IMR-90 (cell line): ENCODE measurements at regions not wholly inside any gene's neighbourhood (a gene's known extent, or its start where the extent isn't known, plus 50 kb on each side); places are given as distances from the start of the nearest gene placed in this dataset.

Experiments used
- ATAC-seq: fragments of 200-7000 bp; cut with Tn5 transposase; 2 replicates; pipeline ENCODE4 v1.9.1; 2020; ENCODE audit warnings: low read depth, mild to moderate bottlenecking, moderate library complexity
- BruUV-seq: library from RNA; stranded (reverse); fragments of 400-500 nt; replicated peaks from 2 replicates; lab custom pipeline; 2021; lab: Mats Ljungman, UMichigan
- CTCF ChIA-PET: fragments of 300-600 bp; formaldehyde crosslinking; extraction: SDS; loops from one replicate; lab custom pipeline; 2021; ENCODE audit warnings: antibody characterized with exemption; lab: Yijun Ruan, JAX
- POLR2A ChIA-PET: fragments of 300-600 bp; sonication (Branson Sonifier 250); formaldehyde crosslinking; loops from one replicate; lab custom pipeline; 2022; ENCODE audit warnings: antibody characterized with exemption; ENCODE audit not compliant: unreplicated experiment; lab: Charles Lee
- DNase-seq: peaks from one replicate; pipeline ENCODE4 v3.0.0; 2013
- H2AFZ ChIP-seq: replicated peaks from 2 replicates; pipeline ENCODE3; 2013; ENCODE audit warnings: low read length, mild to moderate bottlenecking; ENCODE audit not compliant: poor library complexity
- H2AK5ac ChIP-seq: 2 replicates; pipeline ENCODE4 v1.6.1; 2013; ENCODE audit warnings: low read depth, low read length, inconsistent platforms
- H2AK9ac ChIP-seq: replicated peaks from 2 replicates; pipeline ENCODE3; 2013; ENCODE audit warnings: mild to moderate bottlenecking, low read depth, low read length, moderate library complexity; ENCODE audit not compliant: poor library complexity
- H2BK120ac ChIP-seq: 2 replicates; pipeline ENCODE4 v1.6.1; 2013; ENCODE audit warnings: low read depth, low read length, inconsistent platforms
- H2BK15ac ChIP-seq: 3 replicates; pipeline ENCODE4 v1.6.1; 2013; ENCODE audit warnings: low read depth, low read length, inconsistent platforms
- H2BK20ac ChIP-seq: 2 replicates; pipeline ENCODE4 v1.6.1; 2013; ENCODE audit warnings: low read depth, mild to moderate bottlenecking, inconsistent platforms, low read length, moderate library complexity
- H2BK5ac ChIP-seq: 2 replicates; pipeline ENCODE4 v1.6.1; 2013; ENCODE audit warnings: mild to moderate bottlenecking, low read depth, low read length, inconsistent platforms; ENCODE audit not compliant: poor library complexity, severe bottlenecking
- H3K14ac ChIP-seq: replicated peaks from 2 replicates; pipeline ENCODE4 v1.6.1; 2013; ENCODE audit warnings: low read depth, low read length, inconsistent platforms
- H3K18ac ChIP-seq: 2 replicates; pipeline ENCODE4 v1.6.1; 2013; ENCODE audit warnings: low read depth, low read length, control low read depth
- H3K23ac ChIP-seq: 2 replicates; pipeline ENCODE4 v1.6.1; 2013; ENCODE audit warnings: low read depth, low read length, inconsistent platforms
- H3K27ac ChIP-seq: 2 replicates; pipeline ENCODE4 v1.5.1; 2013; ENCODE audit warnings: mild to moderate bottlenecking, control low read depth, low read length; ENCODE audit not compliant: insufficient read depth
- H3K27me3 ChIP-seq: 2 replicates; pipeline ENCODE4 v1.6.1; 2013; ENCODE audit warnings: low read length; ENCODE audit not compliant: control insufficient read depth, insufficient read depth
- H3K36me3 ChIP-seq: 2 replicates; pipeline ENCODE4 v1.6.1; 2013; ENCODE audit warnings: low read length, mixed read lengths; ENCODE audit not compliant: control insufficient read depth, insufficient read depth
- H3K4ac ChIP-seq: 2 replicates; pipeline ENCODE4 v1.6.1; 2013; ENCODE audit warnings: low read depth, low read length, inconsistent platforms
- H3K4me1 ChIP-seq: 2 replicates; pipeline ENCODE4 v1.6.1; 2013; ENCODE audit warnings: low read length, mixed read lengths; ENCODE audit not compliant: control insufficient read depth, insufficient read depth
- H3K4me2 ChIP-seq: 2 replicates; pipeline ENCODE4 v1.6.1; 2013; ENCODE audit warnings: low read depth, mild to moderate bottlenecking, control low read depth, low read length, moderate library complexity
- H3K4me3 ChIP-seq: 2 replicates; pipeline ENCODE4 v1.5.1; 2013; ENCODE audit warnings: low read depth, mild to moderate bottlenecking, control low read depth, low read length, moderate library complexity; ENCODE audit not compliant: insufficient read depth
- H3K56ac ChIP-seq: 2 replicates; pipeline ENCODE4 v1.6.1; 2013; ENCODE audit warnings: low read length, inconsistent platforms; ENCODE audit not compliant: insufficient read depth; ENCODE audit errors: extremely low read depth
- H3K79me1 ChIP-seq, 2 experiments: 2 replicates each; pipeline ENCODE4 v1.6.1; 2013; ENCODE audit warnings: low read length in 2 of 2, inconsistent platforms in 1 of 2, low read depth in 1 of 2
- H3K9ac ChIP-seq: 2 replicates; pipeline ENCODE4 v1.6.1; 2013; ENCODE audit warnings: low read depth, low read length, control low read depth
- H3K9me1 ChIP-seq: 2 replicates; pipeline ENCODE4 v1.6.1; 2013; ENCODE audit warnings: low read length, inconsistent platforms; ENCODE audit not compliant: insufficient read depth
- H3K9me3 ChIP-seq: 2 replicates; pipeline ENCODE4 v1.6.1; 2013; ENCODE audit warnings: low read length; ENCODE audit not compliant: control insufficient read depth, insufficient read depth
- H4K20me1 ChIP-seq: 2 replicates; pipeline ENCODE4 v1.6.1; 2013; ENCODE audit warnings: low read length, inconsistent platforms; ENCODE audit not compliant: insufficient read depth
- H4K5ac ChIP-seq: 2 replicates; pipeline ENCODE4 v1.6.1; 2013; ENCODE audit warnings: mild to moderate bottlenecking, low read depth, low read length, control low read depth
- H4K8ac ChIP-seq, 2 experiments: 2 replicates each; pipeline ENCODE4 v1.6.1; 2013; ENCODE audit warnings: low read depth in 2 of 2, low read length in 2 of 2, control low read depth in 1 of 2, inconsistent platforms in 1 of 2
- H4K91ac ChIP-seq: 2 replicates; pipeline ENCODE4 v1.6.1; 2013; ENCODE audit warnings: low read depth, low read length, inconsistent platforms; ENCODE audit not compliant: insufficient read depth
- BHLHE40 ChIP-seq: fragments of 150-350 bp; IDR thresholded peaks from 2 replicates; pipeline ENCODE4 v1.6.1; 2016; ENCODE audit warnings: mild to moderate bottlenecking, low read depth, low read length
- CEBPB ChIP-seq: IDR thresholded peaks from 2 replicates; pipeline ENCODE4 v1.6.1; 2012; ENCODE audit warnings: low read depth, low read length, improper control_type of control experiment
- CHD1 ChIP-seq: IDR thresholded peaks from 2 replicates; pipeline ENCODE4 v1.6.1; 2012; ENCODE audit warnings: low read depth, low read length, improper control_type of control experiment
- CTCF ChIP-seq: conservative IDR thresholded peaks from 2 replicates; pipeline ENCODE4 v1.5.1; 2012; ENCODE audit warnings: mild to moderate bottlenecking, low read depth, low read length, improper control_type of control experiment
- MAFK ChIP-seq: IDR thresholded peaks from 2 replicates; pipeline ENCODE4 v1.6.1; 2012; ENCODE audit warnings: low read depth, low read length, improper control_type of control experiment
- POLR2A ChIP-seq: IDR thresholded peaks from 2 replicates; pipeline ENCODE4 v1.6.1; 2012; ENCODE audit warnings: mild to moderate bottlenecking, low read depth, low read length
- RAD21 ChIP-seq: IDR thresholded peaks from 2 replicates; pipeline ENCODE4 v1.6.1; 2012; ENCODE audit warnings: low read length, improper control_type of control experiment
- RCOR1 ChIP-seq: IDR thresholded peaks from 2 replicates; pipeline ENCODE4 v1.6.1; 2012; ENCODE audit warnings: mild to moderate bottlenecking, low read length, improper control_type of control experiment; ENCODE audit not compliant: insufficient replicate concordance
- SMC3 ChIP-seq: fragments of 150-350 bp; IDR thresholded peaks from 2 replicates; pipeline ENCODE4 v1.6.1; 2016; ENCODE audit warnings: low read depth, mild to moderate bottlenecking, antibody characterized with exemption, low read length, moderate library complexity
- WGBS, 2 experiments: methylation state at CpG; one replicate each; pipeline versions ENCODE4 v1.1.5 to v1.1.7; 2013; ENCODE audit warnings: missing lambda C conversion rate in 2 of 2; ENCODE audit not compliant: insufficient read length in 1 of 2; ENCODE audit errors: extremely low coverage in 2 of 2; 5-methylcytosine and 5-hydroxymethylcytosine counted together
- dilution Hi-C: fragments of 300-500 bp; cut with HindIII; formaldehyde crosslinking; loops from one replicate; pipeline ENCODE4 v1.14.3; 2018; ENCODE audit warnings: low sequenced_read_pairs; ENCODE audit not compliant: unreplicated experiment
- in situ Hi-C: fragments of 300-500 bp; cut with MboI; formaldehyde crosslinking; loops from 3 replicates; pipeline ENCODE4 v1.14.3; 2019; ENCODE audit warnings: low sequenced_read_pairs, inconsistent platforms, mixed read lengths
- intact Hi-C: fragments of 100-400 bp; cut with micrococcal nuclease; formaldehyde crosslinking; loops from 2 replicates; pipeline ENCODE4 v1.10.0; 2022
- TF ChIP-seq, protein P1 (sequence below): fragments of 150-350 bp; IDR thresholded peaks from 2 replicates; pipeline ENCODE4 v1.6.1; 2017; ENCODE audit warnings: mild to moderate bottlenecking, antibody characterized with exemption, low read length, low read depth

DNA sequence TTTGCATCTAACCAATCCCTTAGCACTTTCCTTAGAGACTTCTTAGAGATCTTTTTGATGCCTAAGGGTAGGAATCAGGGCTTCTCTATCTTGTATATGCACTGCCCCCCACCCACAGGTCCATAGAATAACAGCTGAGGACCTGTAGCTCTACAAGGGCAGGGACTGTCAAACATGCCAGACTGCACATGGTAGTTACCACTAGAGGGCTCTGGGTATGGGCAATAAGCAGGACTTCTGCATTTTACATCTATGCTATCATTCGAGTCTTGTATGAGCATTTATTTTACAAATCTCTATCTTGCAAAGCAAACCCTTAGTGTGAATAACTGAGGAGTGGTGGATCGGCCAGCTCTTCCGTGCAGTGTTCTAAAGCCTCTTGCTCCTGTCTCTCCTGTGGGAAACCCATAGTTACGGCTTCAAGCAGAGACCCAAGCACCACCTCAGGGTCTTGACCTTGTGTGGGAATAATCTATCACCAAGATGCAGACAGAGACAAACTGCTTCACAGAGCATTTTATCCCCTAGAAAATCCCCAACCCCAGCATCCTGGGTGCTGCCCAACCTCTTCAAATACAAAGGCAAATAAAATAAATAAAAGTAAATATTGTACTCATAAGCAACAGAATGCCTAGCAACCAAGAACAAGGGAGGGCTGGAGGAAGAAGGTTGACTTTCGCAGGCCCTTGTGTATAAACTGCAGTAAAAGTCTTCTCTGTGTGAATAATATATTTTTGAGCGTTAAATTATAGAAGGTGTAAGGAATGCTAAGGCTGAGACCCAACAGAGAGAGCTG is 219.3 kb downstream of the WDR11 start:
- ATAC-seq (no peak), DNase-seq (no peak)
- Histone ChIP-seq H2BK120ac (no peak overlapping the region), H4K20me1 (no peaks in the 10 kb centered on the region), H4K5ac (no peak overlapping the region), H3K27ac (no peak overlapping the region), H4K91ac (no peak overlapping the region), H2AFZ (no peak overlapping the region), H4K8ac (no peak overlapping the region), H3K9me3 (peaks cover 18% of the 10 kb centered on the region), H2AK9ac (no peak overlapping the region), H3K9me1 (no peaks in the 10 kb centered on the region), H2BK15ac (no peak overlapping the region), H3K4me3 (no peak overlapping the region), H3K79me1 (no peaks in the 10 kb centered on the region), H3K14ac (no peak overlapping the region), H3K56ac (no peak overlapping the region), H3K4me2 (no peak overlapping the region), H3K23ac (no peak overlapping the region), H2BK5ac (no peak overlapping the region), H2BK20ac (no peak overlapping the region), H3K27me3 (no peaks in the 10 kb centered on the region), H3K4ac (no peak overlapping the region), H3K18ac (no peak overlapping the region), H3K36me3 (no peaks in the 10 kb centered on the region), H2AK5ac (no peak overlapping the region), H3K4me1 (no peaks in the 10 kb centered on the region), H3K9ac (no peak overlapping the region)
- ChIA-PET POLR2A (no interaction called here), CTCF (no interaction called here)
- in situ Hi-C loops: no loop called here
- dilution Hi-C loops: no loop called here
- no TSS peak for BruUV-seq
- TF ChIP-seq BHLHE40 (no peak), CEBPB (no peak), RAD21 (no peak), SMC3 (no peak), CTCF (no peak), MAFK (no peak), POLR2A (no peak), CHD1 (no peak), RCOR1 (no peak)
- TF ChIP-seq, protein P1, sequence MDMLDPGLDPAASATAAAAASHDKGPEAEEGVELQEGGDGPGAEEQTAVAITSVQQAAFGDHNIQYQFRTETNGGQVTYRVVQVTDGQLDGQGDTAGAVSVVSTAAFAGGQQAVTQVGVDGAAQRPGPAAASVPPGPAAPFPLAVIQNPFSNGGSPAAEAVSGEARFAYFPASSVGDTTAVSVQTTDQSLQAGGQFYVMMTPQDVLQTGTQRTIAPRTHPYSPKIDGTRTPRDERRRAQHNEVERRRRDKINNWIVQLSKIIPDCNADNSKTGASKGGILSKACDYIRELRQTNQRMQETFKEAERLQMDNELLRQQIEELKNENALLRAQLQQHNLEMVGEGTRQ: no peak
- intact Hi-C loops: no loop called here
- WGBS, 2 experiments: no CpG with 5 or more reads among the region's 6 CpGs
